Globus pallidus (tissue), 1 donor: ENCODE measurements at regions not wholly inside any gene's neighbourhood (a gene's known extent, or its start where the extent isn't known, plus 50 kb on each side); places are given as distances from the start of the nearest gene placed in this dataset.
"Not testable (repeated sequence)": the region's sequence is repeated elsewhere in the genome, so short reads cannot be mapped to it uniquely, and the experiment has no call there.

Source experiments
- DNase-seq: peaks from one replicate; pipeline ENCODE4 v3.0.0-alpha.2; 2015; ENCODE audit warnings: low spot score

DNA sequence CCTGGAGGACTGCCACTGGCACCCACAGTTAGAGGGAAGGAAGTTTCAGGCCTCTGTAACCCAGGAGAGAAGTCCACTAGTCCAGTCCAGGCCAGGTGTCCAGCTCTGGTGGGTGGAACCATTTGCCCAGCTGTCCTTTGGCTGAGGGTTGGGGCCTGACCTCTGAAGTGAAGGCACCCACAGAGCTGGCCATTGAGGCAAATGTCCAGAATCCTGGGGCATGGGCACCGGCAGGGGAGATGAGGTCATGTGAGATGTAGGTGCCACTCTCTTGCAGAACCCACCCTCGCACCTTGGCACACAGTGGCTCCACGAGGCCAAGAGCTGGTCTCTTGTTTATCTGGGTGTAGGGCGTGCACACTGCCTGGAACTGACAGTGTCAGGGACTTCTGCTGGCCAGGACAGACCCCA lies 162.8 kb downstream of the SMAD6 start:
- no peak for DNase-seq

- DNase-seq = peak; percentile 30
Observed at GRCh38 chr15:66865622-66866611, 163.9 kb downstream of the SMAD6 start.

GRCh38 chr15:66866656-66867055 lies 164.6 kb downstream of the SMAD6 start:
- DNase-seq = no peak

GRCh38 chr15:66868918-66869317 lies 166.9 kb downstream of the SMAD6 start:
- no peak for DNase-seq

- no peak for DNase-seq
Observed at GRCh38 chr15:66870880-66871388, 168.9 kb downstream of the SMAD6 start.

DNA sequence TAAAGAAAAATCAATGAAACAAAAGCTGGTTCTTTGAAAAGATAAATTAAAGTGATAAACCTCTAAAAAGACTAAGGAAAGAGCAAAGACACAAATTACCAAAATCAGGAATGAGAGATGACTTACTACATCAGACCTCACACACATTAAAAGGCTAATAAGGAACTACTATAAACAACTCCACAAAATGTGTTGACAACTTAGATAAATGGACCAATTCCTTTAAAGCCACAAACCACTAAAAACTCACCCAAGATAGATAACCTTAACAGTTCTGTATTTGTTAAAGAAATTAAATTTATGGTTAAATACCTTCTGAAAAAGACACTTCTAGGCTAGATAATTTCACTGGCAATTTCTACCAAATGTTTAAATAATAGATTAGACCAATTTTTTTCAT lies 170.4 kb downstream of the SMAD6 start:
- no peak for DNase-seq

DNA sequence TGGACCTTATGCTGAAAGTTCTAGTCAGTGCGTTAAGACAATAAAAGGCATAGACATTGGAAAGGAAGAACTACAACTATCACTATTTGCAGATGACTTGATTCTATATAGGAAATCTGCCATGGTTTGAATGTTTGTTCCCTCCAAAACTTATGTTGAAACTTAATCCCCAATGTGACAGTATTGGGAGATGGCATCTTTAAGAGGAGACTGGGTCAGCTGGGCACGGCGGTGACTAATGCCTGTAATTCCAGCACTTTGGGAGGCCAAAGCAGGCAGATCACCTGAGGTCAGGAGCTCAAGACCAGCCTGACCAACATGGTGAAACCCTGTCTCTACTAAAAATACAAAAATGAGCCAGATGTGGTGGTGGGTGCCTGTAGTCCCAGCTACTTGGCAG lies 171.3 kb downstream of the SMAD6 start:
- not testable (repeated sequence) for DNase-seq

DNA sequence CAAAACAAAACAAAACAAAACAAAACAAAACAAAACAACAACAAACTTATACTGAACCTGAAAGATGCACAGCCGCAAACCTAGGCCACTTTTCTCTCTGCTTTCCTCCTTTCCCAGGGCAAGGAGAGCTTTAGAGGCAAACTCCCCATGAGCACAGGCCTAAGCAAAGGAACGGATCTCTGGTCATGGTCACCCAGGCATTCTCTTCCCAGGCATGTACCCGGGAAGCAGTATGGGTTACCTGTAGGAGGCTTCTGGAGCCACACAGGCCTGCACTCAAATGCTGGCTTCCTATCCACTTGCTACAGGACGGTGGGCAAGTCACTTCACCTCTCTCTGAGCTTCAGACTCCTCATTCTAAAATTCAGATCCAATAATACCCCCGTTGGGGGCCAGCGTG lies 171.8 kb downstream of the SMAD6 start:
- no peak for DNase-seq

DNA sequence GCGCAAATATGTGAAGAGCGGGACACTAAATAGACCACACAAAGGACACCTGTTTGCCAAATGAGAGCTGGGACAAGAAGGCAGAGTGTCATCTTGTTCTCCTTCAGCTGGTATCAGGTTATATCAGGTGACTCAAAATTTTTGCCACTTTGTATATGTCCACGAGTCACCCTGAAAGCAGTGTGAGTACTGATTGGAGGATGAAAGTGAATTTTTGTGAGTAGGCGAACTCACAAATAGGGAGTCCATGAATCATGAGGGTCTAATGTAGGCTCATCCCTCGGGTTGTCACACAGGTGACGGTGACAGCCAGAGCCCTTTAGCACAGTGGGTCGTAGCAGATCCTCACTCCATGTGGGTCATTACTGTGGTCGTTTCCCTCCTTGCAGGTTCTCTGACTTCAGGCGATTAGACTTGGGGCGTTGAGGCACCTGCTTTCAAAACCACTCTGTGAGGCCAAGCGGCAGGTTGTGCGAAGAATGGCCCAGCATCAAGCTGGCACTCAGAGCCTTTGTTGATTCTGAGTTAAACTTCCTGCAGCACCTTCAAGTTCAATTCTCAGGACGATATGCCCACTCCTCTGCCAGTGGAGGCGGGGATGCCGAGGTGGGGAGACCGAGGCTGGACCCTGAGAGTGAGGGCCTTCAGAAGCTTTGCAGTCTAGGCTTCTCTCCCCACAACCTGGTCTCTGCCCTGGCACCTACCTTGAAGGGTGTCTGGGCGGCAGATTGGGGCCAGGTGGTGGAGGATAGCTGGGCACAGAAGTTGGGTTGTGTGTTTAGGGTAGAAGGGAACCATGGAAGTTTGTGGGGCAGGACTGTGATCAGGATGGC lies 173.8 kb downstream of the SMAD6 start:
- no peak for DNase-seq

DNA sequence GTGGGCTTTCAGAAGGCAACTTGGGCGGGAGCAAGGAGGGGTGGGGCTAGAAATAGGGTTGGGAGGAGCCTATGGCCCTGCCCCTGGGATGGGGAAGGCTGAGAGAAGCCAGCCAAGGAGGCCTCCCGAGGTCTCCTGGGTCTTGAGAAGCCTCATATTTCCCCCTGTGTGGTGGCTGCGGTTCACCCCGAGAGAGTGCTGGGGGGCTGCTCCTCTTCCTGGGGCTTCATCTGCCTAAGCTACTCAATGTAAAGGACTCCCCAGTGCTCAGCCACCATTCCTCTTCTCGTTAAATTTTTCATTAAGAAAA lies 174.3 kb downstream of the SMAD6 start:
- DNase-seq = no peak

DNA sequence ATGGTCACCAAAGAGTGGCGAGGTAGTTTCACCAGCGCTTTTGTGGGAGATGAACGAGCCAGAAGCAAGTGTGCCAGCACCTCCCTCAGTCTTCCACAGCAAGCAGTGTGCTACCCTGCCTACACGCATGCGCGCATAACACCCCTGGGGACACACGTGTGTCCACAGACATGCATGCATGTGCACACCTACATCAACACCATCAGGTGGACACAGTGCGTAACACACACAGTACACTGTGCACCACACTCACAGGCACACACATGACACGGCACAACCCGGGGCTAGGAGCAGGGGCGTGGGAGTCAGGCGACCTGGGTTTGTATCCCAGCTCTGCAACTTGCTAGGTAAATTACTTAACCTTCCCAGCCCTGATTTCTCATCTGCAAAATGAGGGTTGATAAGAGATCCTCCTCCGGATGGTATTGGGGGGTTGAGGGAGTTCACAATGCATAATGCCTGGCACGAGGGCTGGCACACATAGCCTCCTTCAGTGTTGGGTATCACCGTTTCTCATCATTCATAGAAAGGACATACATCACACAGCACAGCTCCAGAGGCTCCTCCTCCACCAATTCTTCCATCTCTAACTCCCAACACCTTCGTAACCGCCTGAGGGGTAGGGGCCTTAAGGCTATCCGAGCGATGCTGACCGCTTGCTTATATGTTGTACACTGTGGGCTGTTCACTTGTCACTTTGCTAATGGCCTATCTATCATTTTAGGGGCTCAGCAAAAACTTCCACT lies 174.9 kb downstream of the SMAD6 start:
- no peak for DNase-seq

DNA sequence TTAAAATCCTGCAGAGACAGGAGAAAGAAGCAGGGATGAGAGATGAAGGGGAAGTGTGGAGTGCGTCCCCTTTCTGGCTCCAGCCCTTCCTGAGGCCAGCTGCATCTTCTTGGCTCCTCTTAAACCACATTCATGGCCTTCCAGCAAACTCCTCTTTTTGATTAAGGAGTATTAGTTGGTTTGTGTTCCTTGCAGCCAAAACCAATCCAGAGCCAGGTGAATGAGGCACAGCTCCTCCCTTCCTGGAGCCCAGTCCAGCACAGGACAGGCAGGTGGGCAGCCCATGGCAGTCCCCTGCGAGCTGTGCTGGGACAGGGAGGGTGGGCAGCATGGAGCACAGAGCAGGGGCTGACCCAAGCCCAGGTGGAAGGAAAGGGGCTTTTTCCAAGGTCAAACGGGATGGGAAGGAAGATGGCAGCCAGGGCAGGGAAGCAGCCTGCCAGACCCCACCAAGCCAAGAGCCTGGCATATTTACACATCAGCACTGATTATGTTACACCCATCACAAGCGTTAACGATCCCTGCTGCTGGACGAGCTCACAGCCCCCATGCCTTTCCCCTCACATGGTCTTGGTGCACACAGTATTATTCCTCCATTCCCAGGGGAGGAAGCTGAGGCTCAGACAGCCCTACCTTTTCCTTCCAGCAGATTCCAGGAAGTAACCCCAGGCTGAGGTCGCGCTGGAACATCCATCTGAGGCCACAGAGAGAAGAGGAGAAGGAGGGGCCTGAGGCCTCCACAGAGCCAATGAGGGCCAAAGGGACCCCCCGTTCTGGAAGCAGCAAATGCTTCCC lies 175.6 kb downstream of the SMAD6 start:
- no peak for DNase-seq

GRCh38 chr15:66878761-66879160 lies 176.7 kb downstream of the SMAD6 start:
- no peak for DNase-seq

DNA sequence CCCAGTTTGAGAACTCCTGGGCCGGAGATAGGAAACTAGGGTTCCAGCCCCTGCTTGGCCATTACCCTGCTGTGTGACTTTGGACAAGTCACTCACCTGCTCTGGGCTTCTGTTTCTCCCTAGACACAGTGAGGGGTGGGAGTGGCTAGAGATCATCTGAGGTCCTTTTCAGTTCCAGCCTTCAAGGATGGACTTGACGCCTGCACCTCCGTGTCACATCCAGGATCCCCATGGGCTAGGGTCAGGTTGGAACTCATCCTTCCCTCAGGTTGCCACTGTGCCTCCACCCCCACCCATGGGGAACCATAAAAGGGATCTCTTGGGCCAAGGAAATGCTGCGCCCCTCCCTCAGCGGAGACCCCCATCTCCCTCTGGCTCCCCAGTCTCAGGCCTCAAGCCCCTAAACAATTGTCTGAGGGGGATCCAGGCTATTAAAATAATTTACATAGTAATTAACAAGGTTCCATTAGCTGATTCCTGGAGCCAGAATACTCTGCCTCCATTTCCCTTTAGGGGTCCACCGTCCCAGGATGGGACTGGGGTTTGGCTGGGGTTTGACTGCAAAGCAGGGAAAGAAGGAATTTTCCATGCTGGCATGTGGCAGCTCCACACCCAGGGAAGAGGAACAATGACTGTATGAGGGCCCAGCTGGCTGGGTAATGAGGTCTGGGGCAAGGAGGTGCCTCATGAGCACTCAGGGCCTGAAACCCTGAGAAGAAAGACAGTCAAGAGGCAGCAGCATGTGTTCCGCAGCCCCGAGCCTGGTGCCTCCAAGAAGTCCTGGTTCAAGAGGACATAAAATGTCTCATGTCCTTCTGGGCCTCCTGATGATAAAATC lies 177.7 kb downstream of the SMAD6 start:
- no peak for DNase-seq

- DNase-seq = no peak
Observed at GRCh38 chr15:66880380-66881155, 178.5 kb downstream of the SMAD6 start.

DNA sequence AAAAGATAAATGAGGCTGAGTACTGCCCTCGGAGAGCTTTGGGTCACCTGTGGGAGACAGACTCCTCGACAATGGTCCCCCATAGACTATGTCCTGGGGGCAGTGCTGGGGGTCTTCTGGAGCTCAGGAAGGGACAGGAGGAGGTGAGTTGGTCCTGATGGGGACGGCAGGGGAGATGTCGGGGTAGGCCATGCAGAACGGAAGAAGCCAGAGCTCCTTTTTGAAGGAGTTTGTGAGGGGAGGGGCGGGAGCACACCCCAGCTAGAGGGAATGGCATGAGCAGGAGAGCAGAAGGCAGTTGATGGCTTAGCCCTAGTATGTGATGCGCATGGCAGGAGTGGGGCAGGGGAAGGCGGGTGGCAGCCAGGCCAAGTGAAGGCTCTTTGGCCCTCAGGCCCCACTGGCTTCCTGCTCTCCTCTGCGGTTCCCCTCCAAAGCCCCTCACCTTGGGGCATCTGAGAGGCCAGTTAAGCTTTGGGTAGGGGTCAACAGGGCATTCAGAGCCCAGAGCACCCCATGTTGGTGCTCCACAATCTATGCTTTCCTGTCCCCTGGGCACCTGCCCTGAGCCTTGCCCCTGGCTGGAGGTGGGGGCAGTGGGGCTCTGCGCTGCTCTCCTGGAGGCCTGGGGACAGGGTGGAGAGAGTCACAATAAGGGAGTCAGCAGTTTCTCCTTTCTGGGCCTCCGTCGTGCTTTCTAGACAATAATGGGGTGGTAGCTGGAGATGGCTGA lies 179.3 kb downstream of the SMAD6 start:
- no peak for DNase-seq

GRCh38 chr15:66882251-66883020 lies 180.4 kb downstream of the SMAD6 start:
- no peak for DNase-seq

- peak; percentile 20 for DNase-seq
Observed at GRCh38 chr15:66883284-66883911, 181.4 kb downstream of the SMAD6 start.
